IMR-90 (cell line): ENCODE measurements at regions not wholly inside any gene's neighbourhood (a gene's known extent, or its start where the extent isn't known, plus 50 kb on each side); places are given as distances from the start of the nearest gene placed in this dataset.

ENCODE experiments used
- ATAC-seq: fragments of 200-7000 bp; cut with Tn5 transposase; 2 replicates; pipeline ENCODE4 v1.9.1; 2020; ENCODE audit warnings: low read depth, mild to moderate bottlenecking, moderate library complexity
- BruUV-seq: library from RNA; stranded (reverse); fragments of 400-500 nt; replicated peaks from 2 replicates; lab custom pipeline; 2021; lab: Mats Ljungman, UMichigan
- CTCF ChIA-PET: fragments of 300-600 bp; formaldehyde crosslinking; extraction: SDS; loops from one replicate; lab custom pipeline; 2021; ENCODE audit warnings: antibody characterized with exemption; lab: Yijun Ruan, JAX
- POLR2A ChIA-PET: fragments of 300-600 bp; sonication (Branson Sonifier 250); formaldehyde crosslinking; loops from one replicate; lab custom pipeline; 2022; ENCODE audit warnings: antibody characterized with exemption; ENCODE audit not compliant: unreplicated experiment; lab: Charles Lee
- DNase-seq: peaks from one replicate; pipeline ENCODE4 v3.0.0; 2013
- H2AFZ ChIP-seq: replicated peaks from 2 replicates; pipeline ENCODE3; 2013; ENCODE audit warnings: low read length, mild to moderate bottlenecking; ENCODE audit not compliant: poor library complexity
- H2AK5ac ChIP-seq: 2 replicates; pipeline ENCODE4 v1.6.1; 2013; ENCODE audit warnings: low read depth, low read length, inconsistent platforms
- H2AK9ac ChIP-seq: replicated peaks from 2 replicates; pipeline ENCODE3; 2013; ENCODE audit warnings: mild to moderate bottlenecking, low read depth, low read length, moderate library complexity; ENCODE audit not compliant: poor library complexity
- H2BK120ac ChIP-seq: 2 replicates; pipeline ENCODE4 v1.6.1; 2013; ENCODE audit warnings: low read depth, low read length, inconsistent platforms
- H2BK15ac ChIP-seq: 3 replicates; pipeline ENCODE4 v1.6.1; 2013; ENCODE audit warnings: low read depth, low read length, inconsistent platforms
- H2BK20ac ChIP-seq: 2 replicates; pipeline ENCODE4 v1.6.1; 2013; ENCODE audit warnings: low read depth, mild to moderate bottlenecking, inconsistent platforms, low read length, moderate library complexity
- H2BK5ac ChIP-seq: 2 replicates; pipeline ENCODE4 v1.6.1; 2013; ENCODE audit warnings: mild to moderate bottlenecking, low read depth, low read length, inconsistent platforms; ENCODE audit not compliant: poor library complexity, severe bottlenecking
- H3K14ac ChIP-seq: replicated peaks from 2 replicates; pipeline ENCODE4 v1.6.1; 2013; ENCODE audit warnings: low read depth, low read length, inconsistent platforms
- H3K18ac ChIP-seq: 2 replicates; pipeline ENCODE4 v1.6.1; 2013; ENCODE audit warnings: low read depth, low read length, control low read depth
- H3K23ac ChIP-seq: 2 replicates; pipeline ENCODE4 v1.6.1; 2013; ENCODE audit warnings: low read depth, low read length, inconsistent platforms
- H3K27ac ChIP-seq: 2 replicates; pipeline ENCODE4 v1.5.1; 2013; ENCODE audit warnings: mild to moderate bottlenecking, control low read depth, low read length; ENCODE audit not compliant: insufficient read depth
- H3K27me3 ChIP-seq: 2 replicates; pipeline ENCODE4 v1.6.1; 2013; ENCODE audit warnings: low read length; ENCODE audit not compliant: control insufficient read depth, insufficient read depth
- H3K36me3 ChIP-seq: 2 replicates; pipeline ENCODE4 v1.6.1; 2013; ENCODE audit warnings: low read length, mixed read lengths; ENCODE audit not compliant: control insufficient read depth, insufficient read depth
- H3K4ac ChIP-seq: 2 replicates; pipeline ENCODE4 v1.6.1; 2013; ENCODE audit warnings: low read depth, low read length, inconsistent platforms
- H3K4me1 ChIP-seq: 2 replicates; pipeline ENCODE4 v1.6.1; 2013; ENCODE audit warnings: low read length, mixed read lengths; ENCODE audit not compliant: control insufficient read depth, insufficient read depth
- H3K4me2 ChIP-seq: 2 replicates; pipeline ENCODE4 v1.6.1; 2013; ENCODE audit warnings: low read depth, mild to moderate bottlenecking, control low read depth, low read length, moderate library complexity
- H3K4me3 ChIP-seq: 2 replicates; pipeline ENCODE4 v1.5.1; 2013; ENCODE audit warnings: low read depth, mild to moderate bottlenecking, control low read depth, low read length, moderate library complexity; ENCODE audit not compliant: insufficient read depth
- H3K56ac ChIP-seq: 2 replicates; pipeline ENCODE4 v1.6.1; 2013; ENCODE audit warnings: low read length, inconsistent platforms; ENCODE audit not compliant: insufficient read depth; ENCODE audit errors: extremely low read depth
- H3K79me1 ChIP-seq, 2 experiments: 2 replicates each; pipeline ENCODE4 v1.6.1; 2013; ENCODE audit warnings: low read length in 2 of 2, inconsistent platforms in 1 of 2, low read depth in 1 of 2
- H3K9ac ChIP-seq: 2 replicates; pipeline ENCODE4 v1.6.1; 2013; ENCODE audit warnings: low read depth, low read length, control low read depth
- H3K9me1 ChIP-seq: 2 replicates; pipeline ENCODE4 v1.6.1; 2013; ENCODE audit warnings: low read length, inconsistent platforms; ENCODE audit not compliant: insufficient read depth
- H3K9me3 ChIP-seq: 2 replicates; pipeline ENCODE4 v1.6.1; 2013; ENCODE audit warnings: low read length; ENCODE audit not compliant: control insufficient read depth, insufficient read depth
- H4K20me1 ChIP-seq: 2 replicates; pipeline ENCODE4 v1.6.1; 2013; ENCODE audit warnings: low read length, inconsistent platforms; ENCODE audit not compliant: insufficient read depth
- H4K5ac ChIP-seq: 2 replicates; pipeline ENCODE4 v1.6.1; 2013; ENCODE audit warnings: mild to moderate bottlenecking, low read depth, low read length, control low read depth
- H4K8ac ChIP-seq, 2 experiments: 2 replicates each; pipeline ENCODE4 v1.6.1; 2013; ENCODE audit warnings: low read depth in 2 of 2, low read length in 2 of 2, control low read depth in 1 of 2, inconsistent platforms in 1 of 2
- H4K91ac ChIP-seq: 2 replicates; pipeline ENCODE4 v1.6.1; 2013; ENCODE audit warnings: low read depth, low read length, inconsistent platforms; ENCODE audit not compliant: insufficient read depth
- BHLHE40 ChIP-seq: fragments of 150-350 bp; IDR thresholded peaks from 2 replicates; pipeline ENCODE4 v1.6.1; 2016; ENCODE audit warnings: mild to moderate bottlenecking, low read depth, low read length
- CEBPB ChIP-seq: IDR thresholded peaks from 2 replicates; pipeline ENCODE4 v1.6.1; 2012; ENCODE audit warnings: low read depth, low read length, improper control_type of control experiment
- CHD1 ChIP-seq: IDR thresholded peaks from 2 replicates; pipeline ENCODE4 v1.6.1; 2012; ENCODE audit warnings: low read depth, low read length, improper control_type of control experiment
- CTCF ChIP-seq: conservative IDR thresholded peaks from 2 replicates; pipeline ENCODE4 v1.5.1; 2012; ENCODE audit warnings: mild to moderate bottlenecking, low read depth, low read length, improper control_type of control experiment
- ELK1 ChIP-seq: fragments of 150-350 bp; IDR thresholded peaks from 2 replicates; pipeline ENCODE4 v1.6.1; 2016; ENCODE audit warnings: low read depth, mild to moderate bottlenecking, low read length, moderate library complexity, borderline replicate concordance
- FOS ChIP-seq: fragments of 150-350 bp; IDR thresholded peaks from 2 replicates; pipeline ENCODE4 v1.6.1; 2016; ENCODE audit warnings: low read depth, low read length
- MAFK ChIP-seq: IDR thresholded peaks from 2 replicates; pipeline ENCODE4 v1.6.1; 2012; ENCODE audit warnings: low read depth, low read length, improper control_type of control experiment
- MAZ ChIP-seq: IDR thresholded peaks from 2 replicates; pipeline ENCODE4 v1.6.1; 2012; ENCODE audit warnings: low read depth, mild to moderate bottlenecking, low read length, improper control_type of control experiment, moderate library complexity, borderline replicate concordance
- MXI1 ChIP-seq: IDR thresholded peaks from 2 replicates; pipeline ENCODE4 v1.6.1; 2012; ENCODE audit warnings: low read depth, mild to moderate bottlenecking, low read length, moderate library complexity, borderline replicate concordance
- NFE2L2 ChIP-seq: fragments of 150-350 bp; IDR thresholded peaks from 2 replicates; pipeline ENCODE4 v1.6.1; 2016; ENCODE audit warnings: low read depth, mild to moderate bottlenecking, low read length
- POLR2A ChIP-seq: IDR thresholded peaks from 2 replicates; pipeline ENCODE4 v1.6.1; 2012; ENCODE audit warnings: mild to moderate bottlenecking, low read depth, low read length
- RAD21 ChIP-seq: IDR thresholded peaks from 2 replicates; pipeline ENCODE4 v1.6.1; 2012; ENCODE audit warnings: low read length, improper control_type of control experiment
- RCOR1 ChIP-seq: IDR thresholded peaks from 2 replicates; pipeline ENCODE4 v1.6.1; 2012; ENCODE audit warnings: mild to moderate bottlenecking, low read length, improper control_type of control experiment; ENCODE audit not compliant: insufficient replicate concordance
- RFX5 ChIP-seq: IDR thresholded peaks from 2 replicates; pipeline ENCODE4 v1.8.0; 2012; ENCODE audit warnings: low read depth, mild to moderate bottlenecking, low read length, moderate library complexity
- SMC3 ChIP-seq: fragments of 150-350 bp; IDR thresholded peaks from 2 replicates; pipeline ENCODE4 v1.6.1; 2016; ENCODE audit warnings: low read depth, mild to moderate bottlenecking, antibody characterized with exemption, low read length, moderate library complexity
- WGBS, 2 experiments: methylation state at CpG; one replicate each; pipeline versions ENCODE4 v1.1.5 to v1.1.7; 2013; ENCODE audit warnings: missing lambda C conversion rate in 2 of 2; ENCODE audit not compliant: insufficient read length in 1 of 2; ENCODE audit errors: extremely low coverage in 2 of 2; 5-methylcytosine and 5-hydroxymethylcytosine counted together
- dilution Hi-C: fragments of 300-500 bp; cut with HindIII; formaldehyde crosslinking; loops from one replicate; pipeline ENCODE4 v1.14.3; 2018; ENCODE audit warnings: low sequenced_read_pairs; ENCODE audit not compliant: unreplicated experiment
- in situ Hi-C: fragments of 300-500 bp; cut with MboI; formaldehyde crosslinking; loops from 3 replicates; pipeline ENCODE4 v1.14.3; 2019; ENCODE audit warnings: low sequenced_read_pairs, inconsistent platforms, mixed read lengths
- intact Hi-C: fragments of 100-400 bp; cut with micrococcal nuclease; formaldehyde crosslinking; loops from 2 replicates; pipeline ENCODE4 v1.10.0; 2022
- TF ChIP-seq, protein P1 (sequence below): fragments of 150-350 bp; IDR thresholded peaks from 2 replicates; pipeline ENCODE4 v1.6.1; 2017; ENCODE audit warnings: mild to moderate bottlenecking, antibody characterized with exemption, low read length, low read depth

DNA sequence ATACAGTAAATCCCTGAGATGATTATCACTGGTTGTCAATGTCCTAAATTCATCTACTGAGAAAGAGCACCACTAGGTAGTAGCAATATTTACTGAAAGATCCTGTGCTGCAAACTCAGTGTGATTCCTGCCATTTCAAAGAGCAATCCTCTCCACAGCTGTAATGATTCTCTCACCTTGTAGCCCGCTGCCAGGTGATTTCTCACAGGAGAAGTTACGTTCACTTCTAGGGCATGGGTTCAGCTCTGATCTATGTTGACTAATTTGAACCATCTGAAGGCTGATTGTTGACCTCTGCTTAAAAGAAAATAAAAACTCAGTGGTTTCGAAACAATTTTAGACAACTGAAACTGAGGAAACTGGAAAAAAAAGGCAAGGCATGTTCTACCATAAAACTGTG is 197.0 kb downstream of the FAT4 start:
- in situ Hi-C loops: no loop called here
- Histone ChIP-seq H2BK20ac (no peak overlapping the region), H4K5ac (no peak overlapping the region), H4K91ac (no peak overlapping the region), H4K8ac (no peak overlapping the region), H2BK120ac (no peak overlapping the region), H3K9me1 (no peaks in the 10 kb centered on the region), H3K36me3 (no peaks in the 10 kb centered on the region), H3K9ac (no peak overlapping the region), H3K18ac (no peak overlapping the region), H2BK15ac (no peak overlapping the region), H2BK5ac (no peak overlapping the region), H3K23ac (no peak overlapping the region), H3K79me1 (no peaks in the 10 kb centered on the region), H3K9me3 (peaks cover 2% of the 10 kb centered on the region; the same call in 1 of the 2 replicates), H3K4me1 (no peaks in the 10 kb centered on the region), H3K4ac (no peak overlapping the region), H2AK5ac (no peak overlapping the region), H2AFZ (no peak overlapping the region), H3K4me3 (no peak overlapping the region), H4K20me1 (no peaks in the 10 kb centered on the region), H2AK9ac (no peak overlapping the region), H3K27ac (no peak overlapping the region), H3K4me2 (no peak overlapping the region), H3K27me3 (no peaks in the 10 kb centered on the region), H3K56ac (no peak overlapping the region), H3K14ac (no peak overlapping the region)
- no peak for TF ChIP-seq ELK1
- no peak for TF ChIP-seq MXI1
- TF ChIP-seq MAFK: no peak
- no peak for TF ChIP-seq RFX5
- no peak for TF ChIP-seq RAD21
- no peak for TF ChIP-seq RCOR1
- no peak for TF ChIP-seq POLR2A
- TF ChIP-seq NFE2L2: no peak
- no peak for TF ChIP-seq FOS
- TF ChIP-seq BHLHE40: no peak
- TF ChIP-seq SMC3: no peak
- no peak for TF ChIP-seq CTCF
- no peak for TF ChIP-seq CHD1
- TF ChIP-seq MAZ: no peak
- TF ChIP-seq, protein P1, sequence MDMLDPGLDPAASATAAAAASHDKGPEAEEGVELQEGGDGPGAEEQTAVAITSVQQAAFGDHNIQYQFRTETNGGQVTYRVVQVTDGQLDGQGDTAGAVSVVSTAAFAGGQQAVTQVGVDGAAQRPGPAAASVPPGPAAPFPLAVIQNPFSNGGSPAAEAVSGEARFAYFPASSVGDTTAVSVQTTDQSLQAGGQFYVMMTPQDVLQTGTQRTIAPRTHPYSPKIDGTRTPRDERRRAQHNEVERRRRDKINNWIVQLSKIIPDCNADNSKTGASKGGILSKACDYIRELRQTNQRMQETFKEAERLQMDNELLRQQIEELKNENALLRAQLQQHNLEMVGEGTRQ: no peak
- no peak for TF ChIP-seq CEBPB
- dilution Hi-C loops: no loop called here
- POLR2A ChIA-PET: no interaction called here
- DNase-seq (no peak), ATAC-seq (no peak)
- intact Hi-C loops: no loop called here
- no TSS peak for BruUV-seq
- CTCF ChIA-PET: no interaction called here
- 83% methylated on average over 1 of the region's 3 CpGs; no CpG with 5 or more reads in 1 of the 2 experiments for WGBS, 2 experiments
